ENCODE measurements at regions not wholly inside any gene's neighbourhood (a gene's known extent, or its start where the extent isn't known, plus 50 kb on each side); places are given as distances from the start of the nearest gene placed in this dataset.

DNA sequence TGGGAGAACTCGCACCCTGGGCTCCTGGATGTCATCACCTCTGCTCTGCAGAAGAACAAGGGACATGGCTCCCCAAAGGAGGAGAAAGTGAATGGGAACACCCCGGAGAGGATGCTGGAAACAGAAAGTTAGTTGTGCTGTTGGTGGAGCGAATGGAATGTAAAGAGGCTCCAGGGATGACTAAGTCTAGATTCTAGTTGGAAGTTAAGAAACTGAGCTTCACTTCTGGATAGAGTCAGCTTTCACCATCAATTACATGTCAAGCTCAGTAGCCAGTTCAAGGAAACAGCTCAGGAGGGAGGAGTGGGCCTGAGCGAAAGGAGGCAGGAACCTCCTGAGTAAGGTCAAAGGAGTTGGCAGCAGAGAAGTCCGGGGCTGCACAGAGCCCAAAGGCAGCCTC is 132.1 kb upstream of the ARID1B start:
- H3K27me3 ChIP-seq (ENCODE audit: insufficient read depth, low read depth, severe bottlenecking) = no peaks in the 10 kb centered on the region
- H3K9me3 ChIP-seq (ENCODE audit: severe bottlenecking) = no peaks in the 10 kb centered on the region
- H3K4me3 ChIP-seq (ENCODE audit: low read depth, low read length) = no peak overlapping the region
- no peak for TF ChIP-seq CTCF (IDR thresholded peaks at IDR 0.05; ENCODE audit: low read depth, low read length)
- H3K36me3 ChIP-seq = no peaks in the 10 kb centered on the region
- no peak overlapping the region for H3K27ac ChIP-seq
- DNase-seq = no peak

DNA sequence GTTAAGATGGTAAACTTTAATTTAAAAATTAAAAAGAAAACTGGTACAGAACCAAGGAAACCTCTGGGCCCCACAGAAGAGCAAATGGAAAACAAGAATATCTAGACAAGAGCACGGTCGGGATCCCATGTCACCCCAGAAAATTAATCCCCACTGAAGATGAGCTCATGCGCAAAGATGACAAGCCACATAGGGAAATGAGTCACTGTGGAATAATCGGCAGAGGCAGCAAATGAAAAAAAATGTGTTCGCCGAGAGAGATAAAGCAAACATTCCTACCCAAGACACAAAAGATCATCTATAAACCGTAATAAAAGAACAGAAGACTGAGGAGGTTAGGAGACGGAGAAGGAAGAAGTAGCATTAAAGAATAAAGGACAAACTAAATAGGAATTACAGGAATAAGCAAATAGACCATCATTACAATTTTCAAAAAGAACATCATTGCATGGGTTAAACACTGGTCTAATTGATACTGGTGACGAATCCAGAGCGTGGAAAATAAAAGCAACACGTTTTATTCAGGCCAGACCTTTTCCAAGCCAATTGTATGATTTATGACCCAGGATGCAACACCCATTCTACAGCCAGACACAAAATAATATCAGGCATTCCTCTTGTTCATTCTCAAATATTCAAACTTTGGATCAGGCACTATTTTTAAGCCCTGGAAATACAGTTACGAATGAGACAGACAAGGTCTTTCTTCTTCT is 138.0 kb upstream of the ARID1B start:
- H3K27ac ChIP-seq = no peak overlapping the region
- no peak for DNase-seq
- no peak overlapping the region for H3K4me3 ChIP-seq (ENCODE audit: low read depth, low read length)
- no peak for TF ChIP-seq CTCF (IDR thresholded peaks at IDR 0.05; ENCODE audit: low read depth, low read length)
- H3K36me3 ChIP-seq = no peaks in the 10 kb centered on the region
- no peaks in the 10 kb centered on the region for H3K9me3 ChIP-seq (ENCODE audit: severe bottlenecking)
- H3K27me3 ChIP-seq (ENCODE audit: insufficient read depth, low read depth, severe bottlenecking) = no peaks in the 10 kb centered on the region

GRCh38 chr6:156638581-156638980 is 138.6 kb upstream of the ARID1B start:
- no peak for TF ChIP-seq CTCF (IDR thresholded peaks at IDR 0.05; ENCODE audit: low read depth, low read length)
- no peak for DNase-seq
- no peak overlapping the region for H3K27ac ChIP-seq
- H3K9me3 ChIP-seq (ENCODE audit: severe bottlenecking) = no peaks in the 10 kb centered on the region
- H3K27me3 ChIP-seq (ENCODE audit: insufficient read depth, low read depth, severe bottlenecking) = no peaks in the 10 kb centered on the region
- no peak overlapping the region for H3K4me3 ChIP-seq (ENCODE audit: low read depth, low read length)
- no peaks in the 10 kb centered on the region for H3K36me3 ChIP-seq

- H3K27ac ChIP-seq = no peak overlapping the region
- H3K36me3 ChIP-seq = no peaks in the 10 kb centered on the region
- H3K27me3 ChIP-seq (ENCODE audit: insufficient read depth, low read depth, severe bottlenecking) = no peaks in the 10 kb centered on the region
- H3K9me3 ChIP-seq (ENCODE audit: severe bottlenecking) = no peaks in the 10 kb centered on the region
- no peak for TF ChIP-seq CTCF (IDR thresholded peaks at IDR 0.05; ENCODE audit: low read depth, low read length)
- H3K4me3 ChIP-seq (ENCODE audit: low read depth, low read length) = no peak overlapping the region
- DNase-seq = no peak
These were observed 142.2 kb upstream of the ARID1B start for GRCh38 chr6:156634951-156635371.

DNA sequence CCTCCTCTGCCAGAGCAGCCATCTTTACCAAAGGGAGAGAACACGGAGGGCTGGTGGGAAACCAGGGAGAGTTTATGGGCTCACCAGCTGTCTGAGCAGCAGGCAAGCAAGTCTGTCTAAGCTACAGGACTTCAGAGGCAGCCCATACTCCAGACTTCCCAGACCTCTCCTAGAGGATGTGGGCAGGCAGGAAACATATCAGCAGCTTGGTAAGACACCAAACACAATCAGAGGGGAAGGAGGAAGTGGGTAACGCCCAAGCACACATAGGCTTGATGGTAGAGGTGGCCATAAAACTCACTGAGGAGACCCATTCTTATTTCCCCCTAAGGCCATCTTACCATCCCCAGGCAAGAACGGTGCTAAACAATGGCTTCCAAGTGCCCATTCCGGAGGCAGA is 143.1 kb upstream of the ARID1B start:
- no peak overlapping the region for H3K4me3 ChIP-seq (ENCODE audit: low read depth, low read length)
- no peaks in the 10 kb centered on the region for H3K27me3 ChIP-seq (ENCODE audit: insufficient read depth, low read depth, severe bottlenecking)
- DNase-seq = no peak
- TF ChIP-seq CTCF (IDR thresholded peaks at IDR 0.05; ENCODE audit: low read depth, low read length) = no peak
- no peaks in the 10 kb centered on the region for H3K9me3 ChIP-seq (ENCODE audit: severe bottlenecking)
- H3K36me3 ChIP-seq = no peaks in the 10 kb centered on the region
- H3K27ac ChIP-seq = no peak overlapping the region

DNA sequence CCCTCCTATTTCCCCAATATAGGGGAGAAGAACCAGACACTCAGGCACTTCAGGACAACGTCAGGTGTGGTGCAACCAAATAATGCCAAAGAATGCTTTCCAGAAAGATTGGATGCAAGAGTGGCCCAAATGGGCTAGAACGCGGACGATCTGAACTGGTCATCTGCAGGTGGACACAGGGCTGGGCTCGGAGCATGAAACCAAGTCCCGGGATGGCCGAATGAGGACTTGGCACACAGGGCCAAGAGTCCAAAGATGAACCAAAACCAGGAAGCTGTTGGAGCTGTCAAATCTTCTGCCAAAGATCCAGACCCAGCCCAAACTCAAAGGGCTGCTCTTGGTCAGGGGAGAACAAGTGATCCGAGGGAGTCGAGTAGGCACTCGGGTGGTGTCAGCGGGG is 143.9 kb upstream of the ARID1B start:
- no peak overlapping the region for H3K4me3 ChIP-seq (ENCODE audit: low read depth, low read length)
- no peak overlapping the region for H3K27ac ChIP-seq
- H3K9me3 ChIP-seq (ENCODE audit: severe bottlenecking) = no peaks in the 10 kb centered on the region
- no peaks in the 10 kb centered on the region for H3K36me3 ChIP-seq
- no peaks in the 10 kb centered on the region for H3K27me3 ChIP-seq (ENCODE audit: insufficient read depth, low read depth, severe bottlenecking)
- no peak for DNase-seq
- no peak for TF ChIP-seq CTCF (IDR thresholded peaks at IDR 0.05; ENCODE audit: low read depth, low read length)

Measured in WERI-Rb-1 (cell line).